CD1c-positive myeloid dendritic cell (primary cell): ENCODE measurements at regions not wholly inside any gene's neighbourhood (a gene's known extent, or its start where the extent isn't known, plus 50 kb on each side); places are given as distances from the start of the nearest gene placed in this dataset.

Experiments
- DNase-seq: peaks from one replicate; pipeline ENCODE4 v3.0.0-alpha.2; 2016; ENCODE audit errors: extremely low spot score

- peak; percentile 49 for DNase-seq
Observed at GRCh38 chr4:167290678-167291077, 56.4 kb upstream of the SPOCK3 start.

GRCh38 chr4:167308876-167309275 is 74.6 kb upstream of the SPOCK3 start:
- no peak for DNase-seq

- DNase-seq, result no peak
Observed at GRCh38 chr4:167321299-167321698, 87.0 kb upstream of the SPOCK3 start.

GRCh38 chr4:167339781-167340180 is 105.5 kb upstream of the SPOCK3 start:
- no peak for DNase-seq

- no peak for DNase-seq
Observed at GRCh38 chr4:167359711-167360110, 125.4 kb upstream of the SPOCK3 start.

GRCh38 chr4:167379076-167379835 is 145.0 kb upstream of the SPOCK3 start:
- no peak for DNase-seq

- DNase-seq, result no peak
Observed at GRCh38 chr4:167380964-167381363, 146.7 kb upstream of the SPOCK3 start.

- no peak for DNase-seq
Observed at GRCh38 chr4:167383291-167383690, 149.0 kb upstream of the SPOCK3 start.

GRCh38 chr4:167397586-167397985 is 163.3 kb upstream of the SPOCK3 start:
- DNase-seq, result no peak

- DNase-seq, result no peak
Observed at GRCh38 chr4:167399201-167399600, 164.9 kb upstream of the SPOCK3 start.

GRCh38 chr4:167406181-167406580 is 171.9 kb upstream of the SPOCK3 start:
- DNase-seq, result no peak

- no peak for DNase-seq
Observed at GRCh38 chr4:167415461-167415860, 181.2 kb upstream of the SPOCK3 start.

- no peak for DNase-seq
Observed at GRCh38 chr4:167419468-167420140, 185.3 kb upstream of the SPOCK3 start.

- DNase-seq, result no peak
Observed at GRCh38 chr4:167421201-167421600, 186.9 kb upstream of the SPOCK3 start.

GRCh38 chr4:167424341-167425256 is 190.3 kb upstream of the SPOCK3 start:
- DNase-seq, result no peak

- no peak for DNase-seq
Observed at GRCh38 chr4:167428156-167428555, 193.9 kb upstream of the SPOCK3 start.

- DNase-seq, result no peak
Observed at GRCh38 chr4:167431371-167431770, 197.1 kb upstream of the SPOCK3 start.

GRCh38 chr4:167435786-167436185 is 201.5 kb upstream of the SPOCK3 start:
- DNase-seq, result no peak

- DNase-seq, result no peak
Observed at GRCh38 chr4:167443841-167444240, 209.5 kb upstream of the SPOCK3 start.

- DNase-seq, result no peak
Observed at GRCh38 chr4:167452922-167453430, 218.7 kb upstream of the SPOCK3 start.

GRCh38 chr4:167456619-167457018 is 222.3 kb upstream of the SPOCK3 start:
- no peak for DNase-seq

- DNase-seq, result no peak
Observed at GRCh38 chr4:167469436-167469835, 235.1 kb upstream of the SPOCK3 start.
